Liver (tissue), 8 donors: ENCODE measurements at regions not wholly inside any gene's neighbourhood (a gene's known extent, or its start where the extent isn't known, plus 50 kb on each side); places are given as distances from the start of the nearest gene placed in this dataset.
"Not testable (repeated sequence)": the region's sequence is repeated elsewhere in the genome, so short reads cannot be mapped to it uniquely, and the experiment has no call there.

Experiments
- DNase-seq: peaks from one replicate; pipeline ENCODE4 v3.0.0-alpha.2; 2017; ENCODE audit warnings: low spot score
- H3K27ac ChIP-seq, 2 donors: one replicate each; pipeline ENCODE4 v1.7.0; 2013; ENCODE audit warnings: inconsistent platforms in 2 of 2, low read length in 2 of 2, control low read depth in 1 of 2, low read depth in 1 of 2, mild to moderate bottlenecking in 1 of 2
- H3K27me3 ChIP-seq, 4 donors: one replicate each; pipeline versions ENCODE4 v1.6.1 to v1.7.0; 2013; ENCODE audit warnings: low read length in 3 of 4, inconsistent platforms in 1 of 4, mild to moderate bottlenecking in 1 of 4, moderate library complexity in 1 of 4; ENCODE audit not compliant: control insufficient read depth in 4 of 4, insufficient read depth in 4 of 4
- H3K36me3 ChIP-seq, 4 donors: one replicate each; pipeline versions ENCODE4 v1.6.1 to v1.7.0; 2013; ENCODE audit warnings: low read length in 3 of 4, mild to moderate bottlenecking in 3 of 4, low read depth in 1 of 4, moderate library complexity in 1 of 4; ENCODE audit not compliant: control insufficient read depth in 4 of 4, insufficient read depth in 3 of 4
- H3K4me1 ChIP-seq, 4 donors: one replicate each; pipeline versions ENCODE4 v1.6.1 to v1.7.0; 2013; ENCODE audit warnings: low read length in 3 of 4, mild to moderate bottlenecking in 3 of 4, moderate library complexity in 1 of 4; ENCODE audit not compliant: control insufficient read depth in 4 of 4, insufficient read depth in 4 of 4
- H3K4me3 ChIP-seq, 3 donors: one replicate each; pipeline versions ENCODE4 v1.6.1 to v1.7.0; 2013; ENCODE audit warnings: low read length in 3 of 3, control low read depth in 1 of 3, low read depth in 1 of 3, mild to moderate bottlenecking in 1 of 3
- H3K9ac ChIP-seq, 2 donors: one replicate each; pipeline ENCODE4 v1.7.0; 2013; ENCODE audit warnings: low read length in 2 of 2, mild to moderate bottlenecking in 2 of 2, moderate library complexity in 2 of 2, control low read depth in 1 of 2, low read depth in 1 of 2
- H3K9me3 ChIP-seq, 4 donors: one replicate each; pipeline versions ENCODE4 v1.6.1 to v1.7.0; 2013; ENCODE audit warnings: low read length in 3 of 4; ENCODE audit not compliant: control insufficient read depth in 4 of 4
- EGR1 ChIP-seq, 2 donors: IDR thresholded peaks; 2 replicates each; pipeline ENCODE4 v1.6.1; 2016 to 2018; ENCODE audit warnings: antibody characterized with exemption in 2 of 2, low read depth in 2 of 2
- FOXA1 ChIP-seq: IDR thresholded peaks from 2 replicates; pipeline ENCODE4 v1.6.1; 2016; ENCODE audit warnings: antibody characterized with exemption
- FOXA2 ChIP-seq: IDR thresholded peaks from 2 replicates; pipeline ENCODE4 v1.6.1; 2016; ENCODE audit warnings: antibody characterized with exemption
- GABPA ChIP-seq, 2 donors: IDR thresholded peaks in 1 of 2; conservative IDR thresholded peaks in 1 of 2; 2 replicates each; pipeline ENCODE4 v1.6.1; 2016; ENCODE audit warnings: antibody characterized with exemption in 2 of 2, mild to moderate bottlenecking in 1 of 2, moderate library complexity in 1 of 2
- HNF4A ChIP-seq, 2 donors: conservative IDR thresholded peaks; 2 replicates each; pipeline ENCODE4 v1.6.1; 2016; ENCODE audit warnings: antibody characterized with exemption in 2 of 2, mild to moderate bottlenecking in 2 of 2
- HNF4G ChIP-seq: IDR thresholded peaks from 2 replicates; pipeline ENCODE4 v1.6.1; 2016; ENCODE audit warnings: antibody characterized with exemption
- JUND ChIP-seq, 2 donors: IDR thresholded peaks; 2 replicates each; pipeline ENCODE4 v1.6.1; 2016; ENCODE audit warnings: antibody characterized with exemption in 2 of 2
- NR2F2 ChIP-seq: IDR thresholded peaks from 2 replicates; pipeline ENCODE4 v1.6.1; 2016; ENCODE audit warnings: antibody characterized with exemption
- RAD21 ChIP-seq, 2 donors: IDR thresholded peaks; 2 replicates each; pipeline ENCODE4 v1.6.1; 2016; ENCODE audit warnings: antibody characterized with exemption in 2 of 2, mild to moderate bottlenecking in 2 of 2
- REST ChIP-seq: IDR thresholded peaks from 2 replicates; pipeline ENCODE4 v1.6.1; 2016; ENCODE audit warnings: antibody characterized with exemption, mild to moderate bottlenecking
- RXRA ChIP-seq, 2 donors: IDR thresholded peaks; 2 replicates each; pipeline ENCODE4 v1.6.1; 2017 to 2018; ENCODE audit warnings: antibody characterized with exemption in 2 of 2, mild to moderate bottlenecking in 1 of 2
- SP1 ChIP-seq: IDR thresholded peaks from 2 replicates; pipeline ENCODE4 v1.6.1; 2018; ENCODE audit warnings: antibody characterized with exemption, mild to moderate bottlenecking
- TAF1 ChIP-seq: conservative IDR thresholded peaks from 2 replicates; pipeline ENCODE4 v1.6.1; 2016; ENCODE audit warnings: antibody characterized with exemption, mild to moderate bottlenecking
- YY1 ChIP-seq: IDR thresholded peaks from 2 replicates; pipeline ENCODE4 v1.6.1; 2016; ENCODE audit warnings: antibody characterized with exemption, mild to moderate bottlenecking
- WGBS: extraction: QIAGEN DNeasy Blood & Tissue Kit; methylation state at CpG from one replicate; pipeline ENCODE4 v1.1.7; 2013; 5-methylcytosine and 5-hydroxymethylcytosine counted together
- TF ChIP-seq, protein P1 (sequence below): IDR thresholded peaks from 2 replicates; pipeline ENCODE4 v1.6.1; 2016; ENCODE audit warnings: antibody characterized with exemption
- TF ChIP-seq, protein P2 (sequence below): fragments of 150-350 bp; IDR thresholded peaks from 2 replicates; pipeline ENCODE4 v1.5.1; 2017; ENCODE audit warnings: improper control_type of control experiment, low read depth, low read length; ENCODE audit not compliant: missing input control
- TF ChIP-seq, protein P3 (sequence below): IDR thresholded peaks from 2 replicates; pipeline ENCODE4 v1.6.1; 2016; ENCODE audit warnings: antibody characterized with exemption
- TF ChIP-seq, protein P4 (sequence below): IDR thresholded peaks from 2 replicates; pipeline ENCODE4 v1.6.1; 2016; ENCODE audit warnings: antibody characterized with exemption
- donor health status: healthy.
- donor health status: healthy.
- donor health status: healthy.
- donor health status: healthy.
- donor health status: healthy.

- not testable (repeated sequence) for H3K4me3 ChIP-seq, H3K27me3 ChIP-seq, H3K36me3 ChIP-seq, H3K9ac ChIP-seq, H3K27ac ChIP-seq, DNase-seq, H3K4me1 ChIP-seq, H3K9me3 ChIP-seq
- WGBS: 91% methylated on average over 6 of the region's 6 CpGs
These were observed 224.0 kb upstream of the DUSP10 start for GRCh38 chr1:221965891-221966290.

GRCh38 chr1:221965252-221965651, 223.4 kb upstream of the DUSP10 start:
- no peak for DNase-seq
- TF ChIP-seq YY1 (no peak), FOXA1 (no peak), GABPA (IDR thresholded peaks at IDR 0.05 in 1 of 2, conservative IDR thresholded peaks at IDR 0.05 in 1 of 2) (no peak), TAF1 (no peak), FOXA2 (peak; percentile 29), RAD21 (IDR thresholded peaks at IDR 0.05) (no peak), RXRA (IDR thresholded peaks at IDR 0.05) (peak in 1 of 2 donors; percentile 14), HNF4A (conservative IDR thresholded peaks at IDR 0.05) (peak in 1 of 2 donors; percentile 44), NR2F2 (no peak), HNF4G (no peak), JUND (IDR thresholded peaks at IDR 0.05) (peak in 1 of 2 donors; percentile 76), EGR1 (IDR thresholded peaks at IDR 0.05; ENCODE audit: low read depth in 2 of 2) (no peak), SP1 (no peak), REST (no peak)
- TF ChIP-seq, protein P1, sequence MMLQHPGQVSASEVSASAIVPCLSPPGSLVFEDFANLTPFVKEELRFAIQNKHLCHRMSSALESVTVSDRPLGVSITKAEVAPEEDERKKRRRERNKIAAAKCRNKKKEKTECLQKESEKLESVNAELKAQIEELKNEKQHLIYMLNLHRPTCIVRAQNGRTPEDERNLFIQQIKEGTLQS: no peak
- TF ChIP-seq, protein P2, sequence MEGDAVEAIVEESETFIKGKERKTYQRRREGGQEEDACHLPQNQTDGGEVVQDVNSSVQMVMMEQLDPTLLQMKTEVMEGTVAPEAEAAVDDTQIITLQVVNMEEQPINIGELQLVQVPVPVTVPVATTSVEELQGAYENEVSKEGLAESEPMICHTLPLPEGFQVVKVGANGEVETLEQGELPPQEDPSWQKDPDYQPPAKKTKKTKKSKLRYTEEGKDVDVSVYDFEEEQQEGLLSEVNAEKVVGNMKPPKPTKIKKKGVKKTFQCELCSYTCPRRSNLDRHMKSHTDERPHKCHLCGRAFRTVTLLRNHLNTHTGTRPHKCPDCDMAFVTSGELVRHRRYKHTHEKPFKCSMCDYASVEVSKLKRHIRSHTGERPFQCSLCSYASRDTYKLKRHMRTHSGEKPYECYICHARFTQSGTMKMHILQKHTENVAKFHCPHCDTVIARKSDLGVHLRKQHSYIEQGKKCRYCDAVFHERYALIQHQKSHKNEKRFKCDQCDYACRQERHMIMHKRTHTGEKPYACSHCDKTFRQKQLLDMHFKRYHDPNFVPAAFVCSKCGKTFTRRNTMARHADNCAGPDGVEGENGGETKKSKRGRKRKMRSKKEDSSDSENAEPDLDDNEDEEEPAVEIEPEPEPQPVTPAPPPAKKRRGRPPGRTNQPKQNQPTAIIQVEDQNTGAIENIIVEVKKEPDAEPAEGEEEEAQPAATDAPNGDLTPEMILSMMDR: no peak
- TF ChIP-seq, protein P3, sequence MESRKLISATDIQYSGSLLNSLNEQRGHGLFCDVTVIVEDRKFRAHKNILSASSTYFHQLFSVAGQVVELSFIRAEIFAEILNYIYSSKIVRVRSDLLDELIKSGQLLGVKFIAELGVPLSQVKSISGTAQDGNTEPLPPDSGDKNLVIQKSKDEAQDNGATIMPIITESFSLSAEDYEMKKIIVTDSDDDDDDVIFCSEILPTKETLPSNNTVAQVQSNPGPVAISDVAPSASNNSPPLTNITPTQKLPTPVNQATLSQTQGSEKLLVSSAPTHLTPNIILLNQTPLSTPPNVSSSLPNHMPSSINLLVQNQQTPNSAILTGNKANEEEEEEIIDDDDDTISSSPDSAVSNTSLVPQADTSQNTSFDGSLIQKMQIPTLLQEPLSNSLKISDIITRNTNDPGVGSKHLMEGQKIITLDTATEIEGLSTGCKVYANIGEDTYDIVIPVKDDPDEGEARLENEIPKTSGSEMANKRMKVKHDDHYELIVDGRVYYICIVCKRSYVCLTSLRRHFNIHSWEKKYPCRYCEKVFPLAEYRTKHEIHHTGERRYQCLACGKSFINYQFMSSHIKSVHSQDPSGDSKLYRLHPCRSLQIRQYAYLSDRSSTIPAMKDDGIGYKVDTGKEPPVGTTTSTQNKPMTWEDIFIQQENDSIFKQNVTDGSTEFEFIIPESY: no peak
- TF ChIP-seq, protein P4, sequence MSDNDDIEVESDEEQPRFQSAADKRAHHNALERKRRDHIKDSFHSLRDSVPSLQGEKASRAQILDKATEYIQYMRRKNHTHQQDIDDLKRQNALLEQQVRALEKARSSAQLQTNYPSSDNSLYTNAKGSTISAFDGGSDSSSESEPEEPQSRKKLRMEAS: no peak
- peaks cover 0 to 7% (median 0%) of the 10 kb centered on the region in 4 donors for H3K4me1 ChIP-seq
- H3K9ac ChIP-seq: no peak overlapping the region
- no peaks in the 10 kb centered on the region for H3K36me3 ChIP-seq
- 84% methylated on average over 3 of the region's 3 CpGs for WGBS
- H3K27ac ChIP-seq: no peak overlapping the region
- no peaks in the 10 kb centered on the region for H3K9me3 ChIP-seq
- H3K4me3 ChIP-seq: no peak overlapping the region
- H3K27me3 ChIP-seq: no peaks in the 10 kb centered on the region
